ENCODE measurements at regions not wholly inside any gene's neighbourhood (a gene's known extent, or its start where the extent isn't known, plus 50 kb on each side); places are given as distances from the start of the nearest gene placed in this dataset.

DNA sequence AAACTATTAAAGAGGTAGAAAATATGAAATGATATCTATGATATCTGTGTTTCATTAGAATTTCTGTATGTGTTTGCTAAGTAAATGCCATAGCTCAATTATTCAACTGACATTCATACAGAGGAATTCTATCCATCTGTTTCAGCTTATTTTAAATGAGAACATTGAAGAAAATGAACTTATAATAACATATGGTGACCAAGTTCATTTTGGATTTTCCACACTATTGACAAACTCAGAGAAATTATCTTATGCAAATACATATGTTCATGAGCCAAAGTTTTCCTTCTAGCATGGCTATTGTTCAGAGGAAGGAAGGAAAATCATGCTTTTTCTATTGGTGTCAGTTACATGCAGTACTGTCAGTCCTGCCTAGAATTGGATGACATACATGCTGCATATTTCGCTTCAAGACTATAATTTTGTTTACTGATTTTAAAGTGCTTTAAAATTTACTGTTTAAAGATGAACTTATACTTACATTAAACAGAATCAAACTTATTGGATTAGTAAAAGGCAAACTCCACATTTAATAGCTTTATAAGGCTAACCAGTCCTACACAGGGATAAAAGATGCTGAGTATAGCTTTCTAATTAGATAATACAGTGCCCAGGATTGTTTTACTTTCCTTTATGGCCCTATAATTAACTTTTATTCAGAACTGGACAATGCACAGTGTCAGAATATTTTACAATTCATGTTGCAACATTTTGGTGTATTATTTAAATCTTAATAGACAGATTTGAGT lies 646.2 kb downstream of the TRAM1L1 start:
- no peak for DNase-seq

DNA sequence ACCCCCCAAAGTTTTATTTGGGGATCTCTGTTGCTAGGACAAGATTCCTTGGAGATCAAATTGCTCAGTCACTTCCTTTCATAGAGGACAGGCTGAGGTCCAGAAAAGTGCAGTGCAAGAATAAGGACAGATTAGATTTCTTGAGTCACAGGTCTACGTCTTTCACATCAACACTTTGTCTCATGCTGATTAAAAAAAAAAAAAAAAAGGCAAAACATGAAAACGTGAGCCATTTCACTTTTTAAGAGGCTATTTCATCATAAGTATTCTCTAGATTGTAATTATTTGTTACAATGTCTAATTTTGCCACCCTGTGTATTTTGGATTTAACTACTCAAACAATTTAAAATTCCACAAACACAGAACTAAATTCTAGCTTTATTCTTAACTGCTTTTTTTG lies 647.0 kb downstream of the TRAM1L1 start:
- DNase-seq: no peak

DNA sequence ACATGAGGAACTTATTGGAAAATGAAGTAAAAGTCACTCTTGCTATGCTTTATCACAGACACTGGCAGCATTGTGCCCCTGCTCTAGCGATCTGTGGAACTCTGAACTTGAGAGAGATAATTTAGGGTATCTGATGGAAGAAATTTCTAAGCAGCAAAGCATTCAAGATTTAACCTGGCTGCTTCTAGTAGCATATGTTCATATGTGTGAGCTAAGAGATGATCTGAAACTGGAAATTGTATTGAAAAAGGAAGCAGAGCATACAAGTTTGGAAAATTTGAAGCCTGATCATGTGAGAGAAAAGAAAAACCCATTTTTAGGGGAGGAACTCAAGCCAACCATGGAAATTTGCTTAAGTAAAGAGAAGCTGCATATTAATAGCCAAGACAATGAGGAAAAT lies 657.7 kb downstream of the TRAM1L1 start:
- no peak for DNase-seq

DNA sequence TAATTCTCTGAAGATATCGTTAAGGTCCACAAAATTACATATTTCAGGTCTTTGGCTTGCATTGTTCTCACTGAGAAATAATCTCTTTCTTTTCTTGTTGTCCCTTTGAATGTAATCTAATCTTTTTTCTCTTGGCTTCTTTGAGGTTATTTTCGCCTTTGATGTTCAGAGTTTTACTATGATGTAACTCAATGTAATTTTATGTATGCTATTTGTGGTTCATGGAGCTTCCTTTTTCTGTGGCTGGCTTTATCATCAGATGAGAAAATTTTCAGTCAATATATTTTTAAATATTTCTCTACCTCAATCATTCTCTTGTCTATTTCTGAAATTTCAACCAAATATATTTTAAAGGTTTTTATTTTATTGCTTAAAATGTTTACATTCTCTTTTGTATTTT lies 672.2 kb downstream of the TRAM1L1 start:
- DNase-seq: no peak

DNA sequence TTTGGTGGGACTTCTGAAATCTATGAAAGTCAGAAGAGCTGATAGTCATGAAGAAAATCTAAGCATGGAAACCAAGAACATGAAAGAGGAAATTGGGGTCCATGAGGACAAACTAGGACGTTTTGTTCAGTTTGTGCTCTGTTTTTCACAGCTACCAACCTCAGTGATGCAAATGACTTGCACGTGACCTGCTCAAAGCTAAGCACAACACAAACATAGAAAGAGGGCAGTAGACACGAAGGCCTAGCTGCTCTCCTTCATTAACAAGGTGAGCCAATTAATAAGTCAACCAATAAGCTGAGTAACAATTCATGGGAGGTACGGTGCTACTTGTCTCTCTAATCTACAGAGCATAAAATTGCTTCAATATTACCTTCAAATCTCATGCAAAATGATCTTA lies 684.1 kb downstream of the TRAM1L1 start:
- DNase-seq: no peak

DNA sequence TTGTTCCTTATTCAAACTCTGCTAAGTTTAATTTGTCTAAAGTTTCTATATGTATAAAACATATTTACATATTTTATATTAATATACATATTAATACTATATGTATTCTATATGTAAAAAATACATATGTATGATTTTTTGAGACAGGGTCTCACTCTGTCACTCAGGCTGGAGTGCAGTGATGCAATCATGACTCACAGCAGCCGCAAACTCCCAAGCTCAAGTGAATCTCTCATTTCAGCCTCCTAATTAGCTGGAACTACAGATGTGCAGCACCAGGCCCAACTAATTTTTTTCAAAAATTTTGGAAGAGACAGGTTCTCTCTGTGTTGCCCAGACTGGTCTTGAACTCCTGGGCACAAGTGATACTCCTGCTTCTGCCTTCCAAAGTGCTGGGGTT lies 684.9 kb downstream of the TRAM1L1 start:
- no peak for DNase-seq

DNA sequence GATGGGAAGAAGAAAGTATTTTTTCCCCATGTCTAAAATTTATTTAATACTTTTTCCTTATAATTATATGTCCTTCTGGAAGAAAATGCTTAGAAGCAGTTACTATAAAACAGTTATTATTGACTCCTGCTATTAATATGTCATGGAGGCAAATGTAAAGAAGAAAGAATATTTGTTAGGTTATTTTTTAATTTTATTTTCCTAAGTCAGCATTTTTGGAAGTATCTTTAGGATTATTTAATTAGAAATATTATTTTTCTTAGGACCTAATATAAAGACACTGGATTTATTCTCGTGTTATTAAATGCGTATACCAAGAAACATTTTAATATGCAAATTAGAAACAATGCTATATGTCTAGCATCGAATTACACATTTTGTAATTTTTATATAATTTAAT lies 687.7 kb downstream of the TRAM1L1 start:
- no peak for DNase-seq

DNA sequence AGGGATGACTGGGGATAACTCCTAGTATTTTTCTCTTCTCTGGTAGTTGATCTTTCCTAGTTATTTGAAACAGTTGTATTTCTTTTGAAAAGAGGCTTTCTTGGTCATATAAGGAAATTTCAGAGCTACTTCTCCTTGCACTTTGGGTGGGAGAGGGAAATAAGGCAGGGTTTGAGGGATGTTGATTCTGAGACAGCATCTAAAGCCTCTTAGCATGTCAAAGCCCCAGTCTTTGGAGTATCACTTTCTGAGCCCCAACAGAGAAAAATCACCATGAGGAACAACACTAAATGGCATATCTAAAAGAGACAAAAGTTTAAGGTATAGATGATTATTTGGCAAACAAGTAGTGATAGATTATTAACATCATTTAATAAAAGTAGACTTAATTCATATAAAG lies 688.1 kb downstream of the TRAM1L1 start:
- DNase-seq: no peak

DNA sequence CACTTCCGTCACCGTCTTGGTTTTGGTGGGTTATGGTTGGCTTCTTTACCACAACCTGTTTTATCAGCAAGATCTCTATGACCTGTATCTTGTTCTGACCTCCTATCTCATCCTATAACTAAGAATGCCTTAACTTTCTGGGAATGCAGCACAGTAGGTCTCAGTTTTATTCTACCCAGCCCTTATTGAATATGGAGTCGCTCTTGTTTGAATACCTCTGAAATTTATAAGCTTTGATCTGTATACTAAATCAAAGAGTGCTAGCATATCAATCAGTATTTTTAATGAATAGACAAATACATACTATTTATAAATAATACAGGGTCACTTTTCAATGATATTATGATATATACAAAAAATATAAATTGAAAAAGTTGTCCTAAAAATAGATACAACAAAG lies 690.0 kb downstream of the TRAM1L1 start:
- DNase-seq: no peak

DNA sequence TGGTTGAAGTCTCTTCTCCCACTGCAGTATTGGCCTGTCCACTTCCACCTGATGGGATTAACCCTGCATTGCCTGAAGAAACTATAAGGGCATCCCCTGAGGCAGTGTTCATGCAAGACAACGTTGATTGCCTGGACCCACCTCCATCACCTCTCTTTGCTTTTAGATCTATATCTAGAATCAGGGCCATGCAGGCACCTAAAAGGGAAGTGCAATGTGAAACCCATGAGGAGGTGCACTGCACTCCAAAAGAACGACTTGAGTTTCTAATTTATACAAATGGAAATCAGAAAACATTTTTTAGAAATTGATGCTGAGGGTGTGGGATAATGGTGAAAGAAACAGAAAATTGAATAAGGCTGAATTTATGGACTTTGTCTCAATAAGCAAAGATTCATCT lies 694.4 kb downstream of the TRAM1L1 start:
- no peak for DNase-seq

DNA sequence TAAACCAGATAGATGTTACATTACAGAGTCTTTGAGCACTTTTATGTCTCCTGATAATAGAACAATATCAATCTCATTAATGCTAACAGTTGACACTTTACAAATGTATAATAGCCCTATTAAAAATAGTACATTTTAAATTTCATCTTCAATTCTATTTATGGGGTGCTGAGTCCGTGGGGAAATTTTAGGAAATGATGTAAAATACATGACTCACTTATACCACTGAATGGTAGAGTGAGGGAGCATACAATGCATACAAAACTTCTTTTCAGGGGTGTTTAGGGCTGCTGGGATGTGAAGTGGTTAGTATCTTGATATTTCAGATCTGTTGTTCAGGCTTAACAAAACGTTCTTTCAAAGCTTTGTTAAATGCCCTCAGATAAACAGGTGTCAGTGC lies 696.2 kb downstream of the TRAM1L1 start:
- DNase-seq: no peak

DNA sequence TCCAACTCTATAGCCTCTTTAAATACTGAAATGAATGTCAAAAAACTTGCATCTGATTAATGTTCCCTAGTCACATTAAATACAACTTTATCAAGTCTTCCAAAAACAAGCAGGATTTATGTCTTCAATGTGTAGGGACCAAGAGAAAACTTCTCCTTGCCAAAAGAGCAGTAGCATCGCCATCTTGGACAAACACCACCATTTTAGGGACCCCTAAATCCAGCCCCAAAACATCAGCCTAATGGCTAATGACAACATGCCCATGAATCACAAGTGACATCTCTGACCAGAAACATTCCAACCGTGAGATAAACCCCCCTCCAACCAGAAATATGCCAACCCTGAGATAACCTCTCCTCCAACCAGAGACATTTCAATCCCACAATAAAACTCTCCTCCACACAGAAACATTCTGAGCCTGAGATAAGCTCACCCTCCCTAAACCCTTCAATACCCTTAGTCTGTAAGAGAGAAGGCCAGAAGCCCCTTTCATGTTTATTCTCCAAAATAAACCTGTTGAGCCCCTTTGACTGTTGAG lies 697.4 kb downstream of the TRAM1L1 start:
- no peak for DNase-seq

DNA sequence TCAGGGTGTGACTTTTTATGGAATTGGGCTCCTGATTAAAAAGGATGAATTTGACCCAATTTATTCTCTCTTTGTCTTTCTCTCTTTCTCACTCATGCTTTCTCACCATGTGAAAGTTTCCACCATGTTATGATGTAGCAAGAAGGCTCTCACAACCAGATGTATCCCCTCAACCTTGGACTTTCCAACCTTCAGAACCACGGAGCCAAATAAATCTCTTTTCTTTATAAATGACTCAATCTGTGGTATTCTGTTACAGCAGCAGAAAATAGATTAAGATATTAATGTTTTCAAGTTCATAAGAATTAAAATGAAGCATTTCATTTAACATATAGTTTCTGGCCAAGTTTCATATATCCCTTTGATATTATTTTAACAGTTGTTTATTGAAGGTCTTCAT lies 698.5 kb downstream of the TRAM1L1 start:
- DNase-seq: no peak

DNA sequence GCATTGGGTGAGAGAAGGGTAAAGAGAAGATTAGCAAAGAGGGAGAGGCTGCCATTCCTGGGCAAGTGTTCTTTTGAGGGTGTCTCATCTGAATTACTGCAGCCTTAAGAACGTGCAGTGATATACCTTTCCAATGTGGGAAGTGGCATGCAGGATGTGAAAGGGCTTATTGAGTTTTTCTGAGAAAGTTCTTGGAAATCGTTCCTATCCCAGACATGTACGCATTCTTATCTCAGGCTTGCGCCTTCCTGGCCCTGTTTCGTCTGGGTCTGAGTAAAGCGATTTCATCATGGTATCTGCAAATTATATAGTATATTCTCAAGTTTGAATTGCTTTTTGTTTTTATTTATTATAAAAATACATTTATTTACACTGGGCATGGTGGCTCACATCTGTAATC lies 699.8 kb downstream of the TRAM1L1 start:
- no peak for DNase-seq

DNA sequence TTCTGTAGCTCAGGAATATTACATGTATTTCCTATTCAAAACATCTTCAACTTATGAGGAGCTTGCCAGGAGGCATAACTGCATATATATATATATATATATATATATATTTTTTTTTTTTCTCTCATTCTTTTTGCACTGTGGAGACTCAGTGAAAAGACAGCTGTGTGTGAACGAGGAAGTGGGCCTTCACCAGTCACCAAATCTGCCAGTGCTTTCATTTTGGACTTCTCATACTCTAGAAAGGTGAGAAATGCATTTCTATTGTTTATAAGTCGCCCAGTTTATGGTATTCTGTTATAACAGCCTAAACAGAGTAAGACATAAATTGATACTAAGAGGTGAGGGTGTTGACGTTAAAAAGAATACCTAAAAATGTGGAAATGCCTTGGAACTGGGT lies 710.6 kb downstream of the TRAM1L1 start:
- no peak for DNase-seq

DNA sequence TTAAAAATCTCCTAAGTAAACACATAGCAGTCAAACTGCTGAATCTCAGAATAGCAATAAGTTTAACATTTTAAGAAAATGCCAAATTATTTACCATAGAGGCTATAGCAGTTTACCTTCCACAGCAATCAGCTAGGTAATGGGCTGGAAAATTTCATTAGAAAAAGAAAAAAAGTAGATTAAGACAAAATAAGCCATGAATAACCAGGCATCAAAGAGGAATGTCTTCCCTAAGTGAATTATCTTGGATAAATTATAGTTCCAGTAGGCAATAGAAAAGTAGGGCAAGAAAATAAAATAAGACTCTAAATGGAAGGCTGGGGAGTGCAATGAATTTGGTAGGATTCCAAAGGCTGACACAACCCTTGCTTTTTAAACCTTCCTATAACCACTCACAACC lies 722.8 kb downstream of the TRAM1L1 start:
- no peak for DNase-seq

DNA sequence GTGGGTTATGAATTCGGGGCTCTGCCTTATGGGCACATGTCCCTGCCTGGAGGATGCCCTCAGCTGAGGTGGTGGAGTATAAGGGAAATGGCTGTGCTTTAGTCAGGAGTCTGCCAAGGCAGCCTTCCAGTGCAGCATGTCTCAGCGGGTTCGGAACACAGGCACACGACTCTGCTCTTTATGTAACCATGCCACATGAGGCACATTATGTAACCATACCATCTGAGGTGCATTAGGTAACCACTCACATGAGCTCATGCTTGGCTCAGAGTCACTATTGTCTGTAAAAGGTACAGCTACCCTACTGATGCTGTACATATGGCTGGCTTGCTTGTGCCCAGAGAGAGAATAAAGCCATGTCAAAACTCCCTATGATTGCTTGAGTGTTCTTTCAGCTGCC lies 723.6 kb downstream of the TRAM1L1 start:
- DNase-seq: no peak

DNA sequence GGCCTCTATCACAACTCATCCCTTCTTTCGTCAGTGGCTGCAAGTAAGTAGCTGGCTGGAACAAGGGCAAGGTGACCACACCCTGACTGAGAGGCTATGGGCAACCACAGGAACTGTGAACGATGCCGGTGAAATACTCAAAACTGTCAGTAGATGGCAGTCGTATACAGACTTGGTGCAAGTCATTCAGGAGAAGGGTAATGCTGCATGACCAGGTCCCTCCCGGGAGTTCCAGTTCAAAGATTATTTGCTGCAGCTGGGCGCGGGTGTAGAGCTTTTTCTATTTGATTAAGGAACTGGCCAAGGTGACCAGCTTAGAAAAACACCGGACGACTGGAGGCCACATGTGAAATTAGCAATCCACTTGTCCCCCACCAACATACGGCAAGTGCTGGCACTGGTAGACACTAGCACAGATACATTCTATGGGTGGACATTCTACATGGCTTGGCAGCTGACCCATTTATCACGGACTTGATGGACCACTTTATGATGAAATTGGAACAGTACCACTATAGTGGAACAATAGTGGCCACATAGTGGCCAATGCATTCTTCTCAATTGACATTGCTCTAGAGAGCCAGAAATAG lies 726.6 kb downstream of the TRAM1L1 start:
- DNase-seq: peak in 3 of 56 donors; percentile 1 to 6 (median 6)

DNA sequence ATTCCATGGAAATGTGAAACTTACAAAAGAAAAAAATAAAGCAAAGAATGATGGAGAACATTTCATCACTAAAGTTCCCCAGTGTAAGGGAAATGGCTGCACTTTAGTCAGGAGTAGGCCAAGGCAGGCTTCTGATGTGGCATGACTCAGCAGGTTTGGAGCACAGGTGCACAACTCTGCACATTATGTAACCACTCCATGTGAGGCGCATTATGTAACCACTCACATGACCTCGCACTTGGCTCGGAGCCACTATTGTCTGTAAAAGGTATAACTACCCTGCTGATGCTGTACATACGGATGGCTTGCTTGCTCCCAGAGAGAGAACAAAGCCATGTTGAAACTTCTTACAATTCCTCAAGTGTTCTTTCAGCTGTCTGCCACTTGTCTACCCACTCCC lies 727.6 kb downstream of the TRAM1L1 start:
- DNase-seq: peak in 1 of 56 donors; percentile 4

DNA sequence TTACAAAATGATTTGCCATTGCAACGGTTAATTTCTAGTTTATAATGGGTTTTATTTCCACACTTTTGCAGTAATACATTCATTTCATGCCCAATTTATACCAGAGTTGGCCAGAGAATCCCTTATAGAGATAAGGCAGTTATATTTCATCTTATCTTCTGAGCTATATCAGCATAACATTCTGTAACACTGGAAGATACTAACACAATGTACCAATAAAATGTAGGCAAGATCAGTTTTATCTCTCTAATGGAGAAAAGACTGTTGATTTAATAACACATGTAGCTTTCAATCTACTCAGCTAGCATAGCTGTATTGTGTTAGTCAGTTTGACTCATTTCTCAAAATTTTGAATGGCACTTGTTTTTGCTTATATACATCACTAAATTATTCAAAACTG lies 738.6 kb downstream of the TRAM1L1 start:
- no peak for DNase-seq

DNA sequence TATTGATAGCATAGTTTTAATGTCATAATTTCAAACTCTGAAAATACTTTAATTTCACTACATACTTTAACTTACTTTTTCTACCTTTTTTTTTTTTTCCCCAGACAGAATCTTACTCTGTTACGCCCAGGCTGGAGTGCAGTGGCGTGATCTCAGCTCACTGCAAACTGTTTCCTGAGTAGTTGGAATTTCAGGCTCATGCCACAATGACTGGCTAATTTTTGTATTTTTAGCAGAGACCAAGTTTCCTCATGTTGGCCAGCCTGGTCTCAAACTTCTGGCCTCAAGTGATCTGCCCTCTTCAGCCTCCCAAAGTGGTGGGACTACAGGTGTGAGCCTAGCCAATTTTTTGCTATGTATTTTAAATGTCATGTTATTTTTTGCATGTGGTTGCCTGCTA lies 741.6 kb downstream of the TRAM1L1 start:
- no peak for DNase-seq

DNA sequence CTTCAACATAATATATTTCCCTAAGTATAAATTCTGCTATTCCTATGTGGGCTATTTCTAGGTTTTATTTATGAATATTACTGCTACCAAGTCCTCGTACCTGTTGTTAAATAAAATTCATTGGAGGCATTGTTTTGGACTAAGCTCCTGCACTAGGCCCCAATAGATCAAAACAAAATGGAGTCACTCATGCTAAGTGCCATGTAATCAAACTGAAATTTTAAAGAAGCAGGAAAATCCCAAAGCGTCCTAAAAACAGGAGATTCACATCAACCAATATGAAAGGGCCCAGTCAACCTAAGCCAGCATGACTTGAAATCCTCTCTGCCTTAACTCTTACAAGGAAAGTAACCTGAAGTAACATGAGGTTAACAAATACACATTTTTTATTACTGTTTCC lies 743.2 kb downstream of the TRAM1L1 start:
- no peak for DNase-seq

DNA sequence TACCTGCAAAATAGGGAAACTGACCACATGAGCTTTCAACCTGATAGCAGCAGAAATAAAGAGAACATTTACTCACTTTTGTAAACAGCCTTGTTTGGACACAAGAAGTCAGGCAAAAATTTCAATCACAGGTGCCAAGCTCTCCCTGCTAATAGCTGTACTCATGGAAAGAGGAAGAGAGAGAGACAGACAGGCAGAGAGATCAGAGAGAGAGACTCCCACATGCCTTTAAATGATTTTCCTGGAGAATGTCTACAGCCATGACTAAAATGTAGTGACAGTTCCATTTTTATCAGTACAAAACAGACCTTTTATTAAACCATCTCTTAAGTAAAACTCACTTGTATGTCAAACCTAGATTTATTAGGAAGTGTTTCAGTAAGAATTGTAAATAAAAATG lies 752.9 kb downstream of the TRAM1L1 start:
- no peak for DNase-seq
